ENCODE measurements at regions not wholly inside any gene's neighbourhood (a gene's known extent, or its start where the extent isn't known, plus 50 kb on each side); places are given as distances from the start of the nearest gene placed in this dataset.

- TF ChIP-seq CTCF (IDR thresholded peaks at IDR 0.05) (no peak), POLR2A (IDR thresholded peaks at IDR 0.05) (no peak)
These were observed 1185.4 kb downstream of the DIAPH3 start for GRCh38 chr13:58978331-58978730.

Measured in heart left ventricle (tissue), 13 donors.